MCF 10A (cell line): ENCODE measurements at regions not wholly inside any gene's neighbourhood (a gene's known extent, or its start where the extent isn't known, plus 50 kb on each side); places are given as distances from the start of the nearest gene placed in this dataset.

ENCODE experiments used
- BruUV-seq: library from RNA; stranded (reverse); fragments of 400-500 nt; replicated peaks from 2 replicates; lab custom pipeline; 2021; lab: Mats Ljungman, UMichigan
- CTCF ChIA-PET: fragments of 300-600 bp; sonication (Branson Sonifier 250); formaldehyde crosslinking; extraction: SDS; loops from one replicate; lab custom pipeline; 2021; ENCODE audit warnings: antibody characterized with exemption, inconsistent platforms; lab: Yijun Ruan, JAX
- POLR2A ChIA-PET: fragments of 300-600, 350-650 bp; sonication (Branson Sonifier 250); formaldehyde crosslinking; extraction: SDS; loops from one replicate; lab custom pipeline; 2020; ENCODE audit warnings: antibody characterized with exemption, inconsistent platforms; lab: Yijun Ruan, JAX
- DNase-seq: peaks from one replicate; pipeline ENCODE4 v3.0.0-alpha.2; 2018; ENCODE audit not compliant: unreplicated experiment
- H3K27ac Mint-ChIP-seq: one replicate; pipeline ENCODE4 v1.8.0; 2022; ENCODE audit warnings: mild to moderate bottlenecking, low read depth, mixed read lengths; ENCODE audit not compliant: unreplicated experiment
- H3K27me3 Mint-ChIP-seq: one replicate; pipeline ENCODE4 v1.8.0; 2022; ENCODE audit warnings: mixed read lengths; ENCODE audit not compliant: insufficient read depth, unreplicated experiment
- H3K36me3 Mint-ChIP-seq: one replicate; pipeline ENCODE4 v1.8.0; 2022; ENCODE audit warnings: mild to moderate bottlenecking, moderate library complexity, mixed read lengths; ENCODE audit not compliant: insufficient read depth, unreplicated experiment
- H3K4me1 Mint-ChIP-seq: one replicate; pipeline ENCODE4 v1.8.0; 2022; ENCODE audit warnings: mixed read lengths; ENCODE audit not compliant: insufficient read depth, unreplicated experiment
- H3K4me3 Mint-ChIP-seq: one replicate; pipeline ENCODE4 v1.8.0; 2022; ENCODE audit warnings: mild to moderate bottlenecking, moderate library complexity, mixed read lengths; ENCODE audit not compliant: unreplicated experiment
- H3K9me3 Mint-ChIP-seq: one replicate; pipeline ENCODE4 v1.8.0; 2022; ENCODE audit warnings: mixed read lengths; ENCODE audit not compliant: unreplicated experiment
- intact Hi-C: fragments of 100-400 bp; cut with micrococcal nuclease; formaldehyde crosslinking; loops from 2 replicates; pipeline ENCODE4 v1.14.1; 2022
- TF ChIP-seq, protein P1 (sequence below): fragments of 200-600 bp; IDR thresholded peaks from one replicate; pipeline ENCODE4 v1.8.0; 2022; ENCODE audit warnings: antibody characterized with exemption, mild to moderate bottlenecking; ENCODE audit not compliant: unreplicated experiment

DNA sequence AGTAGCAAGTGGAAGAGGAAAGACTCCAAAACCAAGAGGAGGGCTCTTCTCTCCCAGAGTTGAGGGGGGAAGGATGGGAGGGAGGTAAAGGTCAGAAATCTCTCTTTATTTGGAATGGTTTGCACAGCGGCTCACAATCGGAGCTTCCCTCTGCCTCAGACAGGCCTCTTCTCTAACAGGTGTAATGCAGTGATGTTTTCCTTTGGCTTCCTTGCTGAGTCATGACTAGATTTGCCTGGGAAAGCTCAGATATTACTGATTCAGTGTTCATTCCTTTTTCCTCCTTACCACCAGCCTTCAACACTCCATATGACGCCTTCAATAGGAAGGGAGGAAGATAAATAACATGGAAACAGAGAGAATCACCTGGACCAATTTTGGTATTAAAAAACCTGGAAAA lies 136.6 kb downstream of the RNF152 start:
- TF ChIP-seq, protein P1, sequence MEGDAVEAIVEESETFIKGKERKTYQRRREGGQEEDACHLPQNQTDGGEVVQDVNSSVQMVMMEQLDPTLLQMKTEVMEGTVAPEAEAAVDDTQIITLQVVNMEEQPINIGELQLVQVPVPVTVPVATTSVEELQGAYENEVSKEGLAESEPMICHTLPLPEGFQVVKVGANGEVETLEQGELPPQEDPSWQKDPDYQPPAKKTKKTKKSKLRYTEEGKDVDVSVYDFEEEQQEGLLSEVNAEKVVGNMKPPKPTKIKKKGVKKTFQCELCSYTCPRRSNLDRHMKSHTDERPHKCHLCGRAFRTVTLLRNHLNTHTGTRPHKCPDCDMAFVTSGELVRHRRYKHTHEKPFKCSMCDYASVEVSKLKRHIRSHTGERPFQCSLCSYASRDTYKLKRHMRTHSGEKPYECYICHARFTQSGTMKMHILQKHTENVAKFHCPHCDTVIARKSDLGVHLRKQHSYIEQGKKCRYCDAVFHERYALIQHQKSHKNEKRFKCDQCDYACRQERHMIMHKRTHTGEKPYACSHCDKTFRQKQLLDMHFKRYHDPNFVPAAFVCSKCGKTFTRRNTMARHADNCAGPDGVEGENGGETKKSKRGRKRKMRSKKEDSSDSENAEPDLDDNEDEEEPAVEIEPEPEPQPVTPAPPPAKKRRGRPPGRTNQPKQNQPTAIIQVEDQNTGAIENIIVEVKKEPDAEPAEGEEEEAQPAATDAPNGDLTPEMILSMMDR: no peak
- Mint-ChIP-seq H3K9me3 (no peaks in the 10 kb centered on the region), H3K4me1 (no peaks in the 10 kb centered on the region), H3K27me3 (no peaks in the 10 kb centered on the region), H3K36me3 (no peaks in the 10 kb centered on the region), H3K4me3 (no peak overlapping the region), H3K27ac (no peak overlapping the region)
- no peak for DNase-seq
- no TSS peak for BruUV-seq
- POLR2A ChIA-PET: interaction anchor here (0.6 to 0.8 kb wide), 2 partner anchors 8 to 16 kb away, joined by 3 read pairs; no protein-coding TSS in a partner anchor
- CTCF ChIA-PET: interaction anchor here (0.7 to 1.2 kb wide), 3 partner anchors 9 to 174 kb away, joined by 3 to 4 read pairs (median 4); no protein-coding TSS in a partner anchor
- intact Hi-C loops: no loop called here

DNA sequence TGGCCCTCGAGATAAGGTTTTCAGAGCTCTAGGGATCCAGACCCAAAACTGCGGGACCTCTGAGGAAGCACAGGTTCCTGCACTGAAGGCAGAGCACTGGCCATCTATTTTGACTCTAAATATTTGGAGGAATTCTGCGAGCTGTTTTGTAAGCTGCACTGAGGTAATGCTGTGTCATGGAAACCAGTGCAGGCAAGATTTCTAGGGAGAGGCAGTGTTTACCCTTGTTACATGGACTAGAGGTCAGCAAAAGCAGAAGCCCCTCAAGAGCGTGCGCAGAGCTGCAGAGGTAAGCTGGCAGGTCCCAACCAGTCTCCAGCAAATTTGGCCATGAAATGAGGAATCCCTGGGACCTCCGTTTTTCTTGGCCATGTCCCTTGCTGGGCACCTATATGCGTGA lies 137.3 kb downstream of the RNF152 start:
- H3K4me1 Mint-ChIP-seq: no peaks in the 10 kb centered on the region
- TF ChIP-seq, protein P1: no peak
- DNase-seq: no peak
- POLR2A ChIA-PET: interaction anchor here (0.8 kb wide), 1 partner anchor 15 kb away, joined by 3 read pairs; no protein-coding TSS in a partner anchor
- intact Hi-C loops: no loop called here
- no peaks in the 10 kb centered on the region for H3K9me3 Mint-ChIP-seq
- H3K4me3 Mint-ChIP-seq: no peak overlapping the region
- H3K27me3 Mint-ChIP-seq: no peaks in the 10 kb centered on the region
- H3K36me3 Mint-ChIP-seq: no peaks in the 10 kb centered on the region
- CTCF ChIA-PET: no interaction called here
- no peak overlapping the region for H3K27ac Mint-ChIP-seq
- BruUV-seq: no TSS peak

GRCh38 chr18:61754039-61754583 lies 138.7 kb downstream of the RNF152 start:
- no peak for DNase-seq
- Mint-ChIP-seq H3K27ac (no peak overlapping the region), H3K4me1 (no peaks in the 10 kb centered on the region), H3K36me3 (no peaks in the 10 kb centered on the region), H3K27me3 (no peaks in the 10 kb centered on the region), H3K9me3 (no peaks in the 10 kb centered on the region), H3K4me3 (no peak overlapping the region)
- CTCF ChIA-PET: no interaction called here
- no TSS peak for BruUV-seq
- TF ChIP-seq, protein P1: no peak
- intact Hi-C loops: no loop called here
- POLR2A ChIA-PET: interaction anchor here (0.6 kb wide), 1 partner anchor 107 kb away, joined by 3 read pairs; no protein-coding TSS in a partner anchor

DNA sequence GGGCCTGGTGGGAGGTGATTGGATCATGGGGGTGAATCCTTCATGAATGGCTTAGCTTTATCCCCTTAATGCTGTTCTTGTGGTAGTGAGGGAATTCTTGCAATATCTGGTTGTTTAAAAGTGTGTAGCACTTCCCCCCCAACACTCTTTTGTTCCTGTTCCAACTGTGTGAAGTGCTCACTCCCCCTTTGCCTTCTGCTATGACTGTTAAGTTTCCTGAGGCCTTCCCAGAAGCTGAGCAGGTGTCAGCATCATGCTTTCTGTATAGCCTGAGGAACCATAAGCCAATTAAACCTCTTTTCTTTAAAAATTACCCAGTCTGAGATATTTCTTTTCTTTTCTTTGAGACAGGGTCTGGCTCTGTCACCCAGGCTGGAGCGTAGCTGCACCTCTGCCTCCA lies 139.4 kb downstream of the RNF152 start:
- intact Hi-C loops: no loop called here
- CTCF ChIA-PET: no interaction called here
- Mint-ChIP-seq H3K9me3 (no peaks in the 10 kb centered on the region), H3K4me3 (no peak overlapping the region), H3K4me1 (no peaks in the 10 kb centered on the region), H3K27me3 (no peaks in the 10 kb centered on the region), H3K36me3 (no peaks in the 10 kb centered on the region), H3K27ac (no peak overlapping the region)
- DNase-seq: no peak
- TF ChIP-seq, protein P1: no peak
- POLR2A ChIA-PET: no interaction called here
- no TSS peak for BruUV-seq
